Activated CD4-positive, CD25-positive, alpha-beta regulatory T cell treated with anti-CD3 and anti-CD28 coated beads, Interleukin-2, amount 50 U/mL, for 24 hours (primary cell): ENCODE measurements at regions not wholly inside any gene's neighbourhood (a gene's known extent, or its start where the extent isn't known, plus 50 kb on each side); places are given as distances from the start of the nearest gene placed in this dataset.
"Not testable (repeated sequence)": the region's sequence is repeated elsewhere in the genome, so short reads cannot be mapped to it uniquely, and the experiment has no call there.

ENCODE experiments used
- ATAC-seq, 2 donors: fragments of 150-1000 bp; cut with Tn5 transposase; one replicate each; pipeline ENCODE4 v1.10.0; 2021; ENCODE audit warnings: mild to moderate bottlenecking in 1 of 2, moderate library complexity in 1 of 2

DNA sequence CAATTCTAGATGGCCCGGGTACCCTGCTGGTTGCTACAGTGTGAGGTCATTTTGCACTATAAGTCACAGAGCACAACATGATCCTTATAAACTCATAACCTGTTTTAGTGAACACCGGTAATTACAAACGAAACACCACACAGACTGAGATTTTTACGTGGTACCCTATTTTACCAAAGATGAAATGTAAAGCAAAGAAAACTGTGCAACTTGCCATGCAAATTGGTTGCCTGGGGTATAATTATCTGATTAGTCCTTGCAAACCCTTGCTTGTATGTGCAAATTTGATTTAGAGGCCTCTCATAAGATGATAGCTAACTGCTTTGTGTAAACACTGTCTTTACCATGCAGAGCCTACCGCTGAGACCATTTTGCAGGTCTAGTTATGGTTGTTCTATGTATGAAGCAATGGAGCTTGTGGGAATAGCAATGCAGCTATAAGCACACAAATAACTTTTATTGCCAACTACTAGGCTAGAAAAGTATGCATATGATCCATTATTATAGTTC, 372.1 kb upstream of the FAR2 start:
- no peak for ATAC-seq

DNA sequence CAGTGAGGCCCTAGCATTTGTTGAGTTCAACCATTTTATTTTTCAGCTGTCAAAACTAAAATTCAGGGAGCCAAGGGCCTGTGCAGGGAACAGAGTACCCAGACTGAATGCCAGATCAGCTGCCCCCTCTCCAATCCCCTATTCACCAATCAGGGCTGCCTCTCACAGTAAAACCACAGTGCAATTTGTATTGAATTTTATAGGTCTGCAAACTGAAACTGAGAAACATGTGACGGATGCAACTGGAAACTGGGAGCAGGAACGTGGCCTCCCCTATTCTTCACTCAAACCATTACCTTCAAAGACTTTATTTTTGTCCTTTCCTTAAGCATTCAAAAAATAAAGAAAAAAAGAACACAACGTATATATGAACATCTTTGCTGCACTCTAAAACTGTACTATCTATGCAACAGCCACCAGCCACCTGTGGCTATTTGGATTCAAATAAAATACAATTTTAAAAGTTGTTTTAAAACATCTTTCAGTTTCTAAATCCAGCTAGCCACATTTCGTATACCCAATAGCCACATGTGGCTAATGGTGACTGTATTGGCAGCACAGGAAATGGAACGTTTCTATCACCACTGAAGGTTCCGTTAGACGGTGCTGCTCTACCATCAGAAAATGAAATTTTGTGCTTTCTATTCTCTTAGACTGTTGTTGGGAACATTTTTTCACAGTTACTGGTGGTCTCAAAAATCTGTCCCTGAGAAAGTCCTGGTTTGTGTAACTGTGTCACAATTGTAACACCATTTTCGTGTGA, 371.3 kb upstream of the FAR2 start:
- ATAC-seq: no peak

DNA sequence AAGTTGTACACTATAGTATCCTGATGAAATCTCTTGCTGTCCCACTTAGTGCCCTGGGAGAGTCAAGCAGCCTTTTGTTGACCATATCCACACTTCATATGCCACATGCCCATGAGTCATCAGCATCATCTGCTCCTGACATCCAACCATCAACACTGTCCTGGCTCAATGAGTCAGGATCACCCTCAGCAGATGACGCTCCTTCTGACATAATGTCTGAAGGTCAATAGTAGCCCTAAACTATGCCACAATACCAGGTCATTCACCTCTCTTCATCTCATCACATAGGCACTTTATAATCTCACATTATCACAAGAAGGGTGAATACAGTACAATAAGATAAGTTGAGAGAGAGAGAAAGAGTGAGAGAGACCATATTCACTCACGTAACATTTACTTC, 369.0 kb upstream of the FAR2 start:
- ATAC-seq: no peak

DNA sequence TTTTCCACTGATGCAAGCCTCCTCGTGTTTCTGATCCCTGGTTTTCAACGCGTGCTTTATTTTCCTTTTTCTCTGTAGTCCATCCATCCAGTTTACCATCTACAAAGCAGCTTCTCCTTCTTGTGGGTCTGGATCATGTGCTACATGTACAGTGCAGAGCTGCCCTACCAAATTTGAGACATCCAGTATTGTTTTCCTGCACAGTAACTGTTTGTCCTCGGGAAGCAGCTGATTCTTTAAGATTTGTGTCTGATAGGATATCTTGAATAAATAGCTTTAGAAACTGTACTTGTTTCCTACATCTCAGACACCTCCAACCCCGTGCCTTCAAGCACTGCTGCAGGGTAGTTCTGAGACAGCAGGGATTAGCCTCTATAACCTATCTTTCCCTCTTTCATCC, 368.1 kb upstream of the FAR2 start:
- ATAC-seq: no peak

DNA sequence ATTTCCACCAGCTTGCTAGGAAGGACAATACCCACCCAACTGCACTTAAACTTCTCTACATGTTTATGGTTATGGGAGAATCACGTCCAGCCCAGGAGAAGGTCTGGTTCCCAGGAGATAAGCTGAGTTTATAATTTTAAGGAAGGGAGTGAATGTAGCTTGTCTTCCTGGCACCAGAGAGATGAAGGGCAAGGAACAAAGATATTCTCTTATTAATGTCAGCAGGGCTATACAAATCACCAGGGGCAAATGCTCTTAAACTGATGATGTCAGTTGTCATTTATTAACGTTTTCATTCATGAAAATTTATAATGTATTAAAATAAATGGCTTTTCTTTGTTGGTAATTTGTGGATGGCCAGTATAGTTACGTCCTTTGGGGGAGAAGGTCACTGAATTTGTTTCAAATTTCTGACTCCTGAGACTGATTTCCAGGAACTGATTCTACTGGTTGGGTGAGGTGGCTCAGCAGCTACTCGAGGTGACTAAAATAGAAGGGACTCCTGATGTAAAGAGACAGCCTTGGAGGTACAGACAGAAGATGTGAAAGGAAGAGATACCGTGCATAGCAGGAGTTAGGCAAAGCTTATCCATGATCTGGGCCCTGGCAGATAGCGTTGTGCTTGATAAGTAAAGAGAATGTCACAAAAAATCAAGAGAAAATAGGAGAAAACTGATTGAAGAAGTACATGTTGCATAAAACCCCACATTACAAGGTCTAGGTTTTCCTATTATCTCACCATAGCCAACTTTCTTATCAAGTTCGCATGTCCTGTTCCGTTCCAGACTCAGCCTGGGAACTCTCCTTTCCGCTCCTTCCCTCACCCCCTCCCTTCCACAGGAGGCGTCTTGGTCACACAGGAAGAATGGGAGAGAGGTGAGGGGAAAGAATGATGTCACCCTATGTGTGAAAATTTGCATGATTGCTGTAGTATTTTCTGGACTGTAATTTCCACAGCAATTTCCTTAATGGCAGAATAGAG, 367.1 kb upstream of the FAR2 start:
- ATAC-seq: no peak

DNA sequence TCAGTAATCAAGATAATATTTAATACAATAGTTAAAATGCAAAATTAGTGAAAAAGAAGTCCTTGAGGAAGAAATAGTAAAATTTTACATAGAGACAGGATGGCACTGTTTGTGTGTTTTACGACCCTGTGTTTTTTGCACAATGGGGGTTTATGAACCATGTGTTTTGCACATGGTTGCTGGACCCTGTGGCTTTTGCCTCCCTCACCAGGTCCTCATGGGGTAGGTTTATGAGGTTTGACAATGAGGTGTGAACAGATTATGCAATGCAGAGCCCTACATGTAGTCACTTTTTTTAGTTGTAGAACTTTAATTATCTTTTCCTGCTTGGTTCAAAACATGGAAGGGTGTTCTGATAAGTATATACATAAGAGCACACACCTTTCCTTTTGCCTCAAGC, 366.3 kb upstream of the FAR2 start:
- ATAC-seq: no peak

DNA sequence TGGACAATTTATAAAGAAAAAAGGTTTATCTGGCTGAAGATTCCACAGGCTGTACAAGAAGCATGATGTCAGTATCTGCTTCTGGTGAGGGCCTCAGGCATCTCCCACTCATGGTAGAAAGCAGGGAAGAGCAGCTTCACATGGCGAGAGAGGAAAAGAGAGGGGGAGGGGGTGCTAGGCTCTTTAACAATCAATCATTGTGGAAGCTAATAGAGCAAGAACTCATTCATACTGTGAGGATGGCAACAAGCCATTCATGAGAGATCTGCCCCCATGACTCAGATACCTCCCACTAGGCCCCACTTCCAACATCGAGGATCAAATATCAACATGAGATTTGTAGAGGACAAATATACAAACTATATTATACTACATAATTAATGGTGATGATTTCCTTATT, 361.9 kb upstream of the FAR2 start:
- ATAC-seq: no peak

DNA sequence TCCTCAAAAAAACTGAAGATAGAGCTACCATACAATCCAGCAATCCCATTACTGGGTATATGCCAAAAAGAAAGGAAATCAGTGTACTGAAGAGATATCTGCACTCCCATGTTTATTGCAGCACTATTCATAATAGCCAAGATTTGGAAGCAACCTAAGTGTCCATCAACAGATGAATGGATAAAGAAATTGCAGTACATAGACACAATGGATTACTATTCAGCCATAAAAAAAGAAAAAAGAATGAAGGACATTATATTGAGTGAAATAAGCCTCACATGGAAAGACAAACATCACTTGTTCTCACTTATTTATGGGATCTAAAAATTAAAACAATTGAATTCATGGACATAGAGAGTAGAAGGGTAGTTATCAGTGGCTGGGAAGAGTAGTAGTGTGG, 360.8 kb upstream of the FAR2 start:
- not testable (repeated sequence) for ATAC-seq

DNA sequence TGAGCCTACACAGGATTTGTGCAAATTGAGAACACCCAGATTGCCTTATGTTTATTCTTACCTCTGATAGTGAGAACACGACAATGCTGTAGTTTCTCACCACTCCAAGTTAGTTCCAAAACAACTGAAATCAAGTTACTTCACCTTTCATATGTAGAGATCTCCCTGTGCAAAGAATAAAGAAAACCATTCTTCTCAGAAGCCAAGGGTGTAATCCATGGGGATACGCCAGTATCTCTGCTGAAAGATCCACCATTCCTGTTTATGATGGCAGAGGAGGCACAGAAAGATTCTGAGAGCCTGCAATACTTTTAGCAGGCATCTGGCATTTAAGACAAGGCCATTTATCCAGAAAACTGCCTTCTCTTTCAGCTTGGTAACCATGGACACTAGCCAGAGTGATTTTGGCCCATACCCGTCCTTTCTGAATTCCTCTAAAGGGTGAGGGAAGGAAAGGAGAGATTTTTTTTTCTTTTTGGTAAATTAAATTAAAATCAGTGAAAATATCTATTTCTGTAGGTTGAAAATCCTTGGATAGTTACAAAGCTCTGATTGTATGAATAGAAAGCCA, 355.4 kb upstream of the FAR2 start:
- ATAC-seq: no peak

DNA sequence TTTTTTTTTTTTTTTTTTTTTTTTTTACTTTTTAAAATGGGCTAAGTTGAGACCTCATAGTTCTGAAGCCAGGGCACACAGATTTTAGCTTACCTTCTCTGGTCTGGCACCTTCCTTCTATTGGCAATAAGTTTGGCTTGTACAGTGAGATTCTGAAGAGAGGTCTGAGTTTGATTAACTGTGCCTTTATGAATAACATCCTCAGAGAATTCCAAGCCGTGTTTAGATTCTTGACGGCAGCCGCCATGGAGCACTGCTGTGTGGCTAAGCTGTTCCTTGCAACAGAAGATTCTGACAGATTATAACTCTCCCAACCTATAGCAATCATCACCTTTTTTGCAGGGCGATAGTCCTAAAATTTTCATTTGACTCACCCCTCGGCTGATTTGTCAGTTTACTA, 354.9 kb upstream of the FAR2 start:
- ATAC-seq: no peak

DNA sequence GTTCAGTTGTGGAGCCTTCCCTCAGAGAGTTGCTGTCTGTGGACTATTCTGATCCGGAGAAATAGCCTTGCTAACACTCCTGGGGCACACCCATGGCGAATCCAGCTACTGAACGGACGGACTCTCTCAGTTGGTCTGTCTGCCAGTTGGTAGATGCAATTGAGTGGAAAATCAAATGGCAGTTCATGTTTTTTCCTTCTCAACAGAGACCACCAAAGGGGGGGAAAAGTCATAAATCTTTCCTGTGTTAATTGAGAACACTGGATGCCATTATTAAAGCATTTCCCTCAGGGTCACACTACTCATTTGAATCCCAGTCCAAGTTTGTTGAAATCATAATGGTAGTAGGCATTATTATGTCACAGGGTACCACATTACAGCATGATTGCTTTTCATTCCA, 354.3 kb upstream of the FAR2 start:
- no peak for ATAC-seq

DNA sequence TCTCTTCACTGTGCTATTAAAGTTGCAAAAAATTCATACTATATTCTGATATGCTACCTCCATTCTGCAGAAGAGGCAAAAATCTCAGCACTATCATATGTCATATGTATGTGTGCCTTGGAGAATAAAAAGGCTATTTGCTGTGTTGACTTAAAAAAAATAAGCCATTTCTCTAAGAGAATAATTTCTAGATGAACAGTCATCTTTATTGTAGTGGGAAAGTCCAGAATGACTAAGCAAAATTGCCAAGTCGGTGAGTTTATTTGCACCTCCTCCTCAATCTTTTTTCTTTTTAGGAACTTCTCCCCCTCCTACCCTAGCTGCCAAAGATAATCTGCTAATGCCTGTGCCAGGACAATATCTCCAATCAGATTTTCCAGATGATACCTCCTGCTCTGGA, 353.8 kb upstream of the FAR2 start:
- ATAC-seq: no peak

DNA sequence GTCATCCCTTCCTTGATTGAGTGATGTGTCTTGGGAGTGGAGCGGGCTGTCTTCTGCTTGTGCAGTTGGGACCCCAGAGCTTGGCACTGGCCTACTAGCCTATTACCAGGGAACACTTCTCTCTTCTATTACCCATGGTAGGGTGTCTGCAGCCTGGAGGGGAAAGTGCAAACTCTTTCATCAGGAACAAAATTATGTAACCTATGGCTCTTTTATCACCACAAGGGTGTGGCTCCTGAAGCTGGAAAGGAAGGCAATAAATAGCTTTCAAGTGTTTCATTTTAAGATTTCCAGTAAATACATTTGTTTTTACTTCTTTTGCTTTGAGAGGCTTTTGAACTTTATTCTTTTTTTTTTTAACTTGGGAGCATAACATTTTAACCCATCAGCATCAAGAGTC, 349.7 kb upstream of the FAR2 start:
- no peak for ATAC-seq

DNA sequence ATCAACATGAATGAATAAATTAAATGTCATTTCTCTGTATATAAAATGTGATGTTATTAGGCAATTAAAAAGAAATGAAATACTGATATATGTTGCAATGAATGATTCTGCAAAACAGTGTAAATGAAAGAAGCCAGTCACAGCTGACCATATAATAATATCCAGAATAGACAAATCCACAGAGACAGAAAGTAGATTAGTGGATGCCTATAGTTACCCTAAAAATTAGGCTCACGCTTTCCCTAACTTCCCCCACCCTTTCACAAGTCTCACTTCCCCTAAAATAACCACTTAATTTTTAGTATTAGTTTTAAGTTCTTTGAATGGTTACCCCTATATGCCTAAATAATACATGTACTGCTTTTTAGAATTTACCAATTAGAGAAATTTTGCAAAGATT, 348.9 kb upstream of the FAR2 start:
- no peak for ATAC-seq

DNA sequence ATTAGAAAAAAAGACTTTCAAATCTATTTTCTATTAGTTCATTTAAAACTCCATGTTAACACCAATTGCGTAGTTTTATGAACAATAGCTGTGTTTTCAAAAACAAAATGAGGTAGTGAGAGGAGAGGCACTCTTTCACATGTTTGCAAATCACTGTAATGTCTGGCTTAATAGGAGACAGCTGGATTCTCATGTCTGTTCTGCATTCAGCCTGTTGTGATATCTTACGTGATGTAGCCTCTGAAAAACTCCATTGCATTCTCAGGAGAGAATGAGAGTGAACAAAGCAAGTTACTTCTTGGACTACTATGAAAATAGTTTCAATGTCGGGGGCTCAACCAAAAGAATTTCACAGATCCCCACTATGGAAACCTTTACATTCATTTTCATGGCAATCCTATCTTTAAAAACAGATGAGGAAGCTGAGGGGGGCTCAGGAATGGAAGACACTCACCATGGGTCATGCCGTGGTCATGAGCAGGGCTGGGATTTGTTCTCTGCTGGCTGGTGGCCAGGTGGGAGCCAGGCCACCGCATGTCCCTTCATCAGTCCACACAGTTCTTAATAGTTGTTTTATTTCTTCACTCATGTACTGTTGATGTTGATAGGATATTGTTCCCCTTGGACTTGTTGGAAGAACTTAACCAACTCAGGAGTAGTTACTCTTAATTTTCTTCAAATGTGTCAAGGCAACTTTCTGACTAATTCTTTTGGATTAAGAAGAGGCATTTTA, 346.2 kb upstream of the FAR2 start:
- no peak for ATAC-seq

DNA sequence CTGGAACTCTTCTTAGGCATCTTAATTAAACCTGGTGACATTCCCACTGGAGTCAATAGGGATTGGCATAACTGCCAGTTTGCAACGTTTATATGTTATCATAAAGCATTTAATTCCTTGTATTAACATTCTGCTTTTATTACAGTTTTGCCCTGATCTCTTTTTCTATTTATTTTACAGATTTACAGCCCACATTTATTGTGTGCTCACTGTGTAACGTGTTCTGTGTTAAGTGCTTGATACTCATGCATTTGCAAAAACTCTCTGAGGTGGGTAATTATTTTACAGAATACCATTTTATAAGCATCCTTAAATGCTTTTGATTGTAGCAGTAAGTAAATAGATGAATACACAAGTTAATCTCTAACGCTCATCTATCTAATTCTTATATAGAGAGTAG, 341.5 kb upstream of the FAR2 start:
- ATAC-seq: no peak

DNA sequence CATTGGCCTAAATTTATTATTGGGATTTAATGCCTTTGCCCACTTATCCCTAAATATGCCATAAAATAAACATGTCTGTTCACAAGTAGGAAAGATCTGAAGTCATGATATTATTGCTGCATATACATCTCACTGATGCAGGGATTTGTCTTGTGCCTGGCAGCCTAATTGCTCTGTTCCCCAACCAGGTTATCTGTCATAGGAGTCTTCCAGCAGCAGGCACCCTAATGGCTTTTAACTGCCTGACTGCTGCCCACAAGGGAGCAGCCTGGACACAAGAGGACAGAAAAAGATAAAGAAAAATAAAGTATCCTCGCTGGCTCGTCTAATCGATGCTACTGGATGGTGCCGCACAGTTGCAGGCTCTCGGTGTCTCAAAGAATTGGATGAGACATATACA, 337.6 kb upstream of the FAR2 start:
- no peak for ATAC-seq

DNA sequence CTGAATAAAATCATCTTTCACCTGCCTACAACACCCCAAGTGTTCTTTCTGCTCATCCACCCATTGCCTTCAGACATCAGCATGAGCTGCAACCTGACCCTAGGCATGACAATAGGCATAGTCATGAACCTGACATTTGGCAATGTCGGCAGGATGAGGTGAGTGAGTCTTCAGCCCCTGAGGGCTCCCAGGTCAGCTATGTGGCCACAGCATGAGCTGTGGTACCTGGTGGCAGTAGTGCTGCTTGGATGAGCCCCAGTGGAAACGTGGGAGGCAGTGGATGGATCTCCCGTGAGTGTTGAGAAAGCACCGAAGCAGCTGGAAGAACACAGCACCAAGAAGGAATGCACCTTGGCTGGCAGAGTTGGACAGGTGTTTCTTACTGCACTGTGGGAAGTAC, 334.8 kb upstream of the FAR2 start:
- no peak for ATAC-seq

DNA sequence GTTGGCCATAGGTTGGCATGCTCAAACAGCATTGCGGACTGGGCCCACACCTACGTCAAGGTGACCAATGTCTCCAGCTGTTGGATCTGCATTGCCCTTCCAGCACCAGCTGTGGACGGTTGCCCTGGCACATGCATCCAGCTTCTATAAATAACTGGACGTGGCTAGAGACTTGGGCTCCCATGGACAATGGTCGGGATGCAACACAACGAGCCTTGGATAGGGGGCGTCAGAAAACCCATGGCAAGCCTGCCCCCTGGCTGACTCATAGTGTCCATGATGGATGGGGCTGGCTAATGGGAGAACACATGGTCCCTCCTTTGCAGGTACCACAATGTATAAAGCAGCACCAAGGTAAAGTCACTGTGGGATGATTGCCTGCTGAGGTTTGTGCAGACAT, 331.6 kb upstream of the FAR2 start:
- ATAC-seq: no peak

DNA sequence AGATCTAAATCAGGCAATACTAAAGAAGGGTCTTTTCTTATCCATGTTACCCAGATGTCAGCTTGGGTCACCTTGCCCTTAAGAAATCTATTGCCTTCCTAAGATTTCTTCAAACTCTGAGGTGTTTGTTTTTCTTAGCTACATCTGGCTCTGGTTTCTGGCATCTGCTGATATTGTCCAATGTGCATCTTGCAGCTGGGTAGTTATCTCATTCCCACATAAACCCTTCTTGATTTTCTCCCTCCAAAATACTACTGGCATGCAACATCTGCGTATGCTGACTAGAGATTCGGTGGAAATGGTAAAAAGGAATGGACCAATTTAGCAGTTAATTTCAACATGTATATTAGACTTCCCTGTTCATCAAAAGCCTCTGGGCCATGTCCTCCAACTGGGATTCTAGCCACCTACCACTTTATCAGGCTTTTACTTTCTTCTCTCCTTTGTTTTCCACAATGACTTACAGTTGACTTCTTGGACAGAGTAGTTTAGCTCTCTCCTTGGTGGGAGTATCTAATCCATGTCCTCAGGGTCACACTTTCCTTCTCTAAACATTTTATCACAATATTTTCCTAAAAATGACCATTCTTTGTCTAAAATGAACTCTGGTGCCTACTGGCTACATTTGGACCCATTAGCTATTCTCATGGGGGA, 324.8 kb upstream of the FAR2 start:
- no peak for ATAC-seq

DNA sequence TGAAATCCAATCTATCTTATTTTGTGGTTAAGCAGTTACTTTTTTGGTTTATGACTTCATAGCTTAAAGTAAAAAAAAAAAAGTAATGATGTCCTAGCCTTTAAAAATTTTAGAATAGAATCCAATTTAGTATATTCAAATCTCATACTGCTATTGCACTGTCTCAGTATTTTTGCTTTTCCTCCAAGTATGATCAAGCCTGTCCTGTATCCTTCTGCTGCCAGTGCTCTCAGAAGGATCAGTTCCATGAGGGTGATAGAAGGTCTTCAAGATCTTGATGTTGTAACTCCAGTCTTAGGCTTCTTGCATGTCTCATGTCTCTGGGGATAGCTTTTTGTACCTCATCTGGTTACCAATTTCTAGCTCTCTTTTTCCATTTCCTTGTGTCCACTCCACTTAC, 324.2 kb upstream of the FAR2 start:
- no peak for ATAC-seq

DNA sequence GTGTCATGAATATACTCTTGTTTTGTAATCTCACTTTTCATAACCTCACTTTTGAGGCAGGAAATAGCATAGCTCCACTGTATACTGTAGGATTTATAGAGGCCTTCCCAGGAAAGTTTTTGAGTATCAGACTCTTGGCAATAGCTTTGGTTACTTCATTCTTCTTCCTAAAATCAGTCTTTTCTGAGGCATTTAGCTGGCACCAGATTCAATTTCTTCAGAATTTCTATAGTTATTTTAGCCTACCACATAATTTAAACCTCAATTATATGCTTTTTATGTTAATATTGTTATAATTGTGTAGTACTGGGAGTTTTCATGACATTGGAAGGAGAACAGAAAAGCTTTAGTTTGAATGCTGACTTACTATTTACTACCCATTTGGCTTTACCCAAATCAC, 322.3 kb upstream of the FAR2 start:
- ATAC-seq: no peak
